NCI-H524 (cell line): ENCODE measurements at regions not wholly inside any gene's neighbourhood (a gene's known extent, or its start where the extent isn't known, plus 50 kb on each side); places are given as distances from the start of the nearest gene placed in this dataset.
"Not testable (repeated sequence)": the region's sequence is repeated elsewhere in the genome, so short reads cannot be mapped to it uniquely, and the experiment has no call there.

Experiments used
- DNase-seq, 2 experiments: peaks; one replicate each; lab custom pipeline; 2025; lab: John Stamatoyannopoulos, UW

DNA sequence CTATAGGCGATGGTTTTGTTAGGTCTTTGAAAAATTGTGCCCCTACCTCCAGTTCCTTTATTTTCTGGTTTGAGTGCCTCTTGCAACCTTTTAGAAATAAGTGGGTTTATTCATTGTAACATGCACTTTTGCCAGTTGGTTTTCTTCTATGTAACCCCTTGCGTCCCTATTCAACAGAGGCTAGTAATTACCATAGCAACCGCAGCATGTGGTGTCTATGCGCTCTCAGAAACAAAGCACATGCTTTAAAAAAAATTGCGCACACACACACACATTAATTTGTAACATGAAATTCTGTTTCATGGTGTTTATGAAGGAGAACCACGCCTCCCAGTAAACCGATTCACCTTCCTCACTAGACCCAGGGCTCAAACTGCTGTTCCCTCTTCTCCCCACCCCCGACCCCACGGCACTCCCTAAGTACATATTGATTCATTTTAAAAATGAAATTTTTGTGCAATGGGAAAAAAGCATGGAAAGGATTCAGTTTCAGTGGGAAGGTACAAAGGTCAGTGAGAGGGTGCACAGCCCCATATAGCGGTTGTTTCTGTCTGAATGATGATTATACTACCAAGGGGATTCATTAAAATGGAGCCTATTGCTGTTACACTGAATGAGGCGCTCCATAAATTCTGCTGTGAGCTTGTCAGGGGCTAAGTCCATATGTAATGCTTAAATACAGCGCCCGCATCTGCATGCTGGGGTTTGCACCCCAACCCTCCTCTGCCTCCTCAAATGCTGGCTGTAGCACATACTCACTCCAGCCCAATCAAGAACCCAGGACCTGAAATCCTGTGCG is 206.9 kb downstream of the ICOS start:
- DNase-seq = peak in 1 of 2 experiments; percentile 16

- no peak for DNase-seq
Observed at GRCh38 chr2:204144492-204144891, 207.9 kb downstream of the ICOS start.

- peak; percentile 40 to 76 for DNase-seq
Observed at GRCh38 chr2:204145263-204145751, 208.7 kb downstream of the ICOS start.

- no peak for DNase-seq
Observed at GRCh38 chr2:204145791-204146190, 209.2 kb downstream of the ICOS start.

GRCh38 chr2:204147040-204147439 is 210.5 kb downstream of the ICOS start:
- not testable (repeated sequence) for DNase-seq

DNA sequence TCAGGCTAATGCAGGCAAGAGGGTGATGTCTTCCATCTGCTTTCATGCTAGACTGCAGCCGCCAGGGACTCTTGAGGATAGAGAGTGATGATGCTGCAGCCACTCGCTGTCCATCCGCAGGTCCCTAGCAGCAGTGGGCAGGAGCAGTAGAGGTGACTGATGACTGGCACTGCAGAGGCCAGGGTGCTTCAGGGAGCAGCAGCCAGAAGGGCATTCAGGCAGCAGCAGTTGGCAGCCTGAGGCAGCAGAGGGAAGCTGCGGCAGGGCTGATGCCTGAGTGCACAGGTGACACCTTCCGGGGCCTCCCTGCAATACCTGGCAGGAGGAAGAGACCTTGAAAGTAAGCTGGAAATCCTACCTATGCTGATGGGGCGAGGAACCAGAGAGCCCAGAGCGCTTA is 214.2 kb downstream of the ICOS start:
- DNase-seq = no peak

DNA sequence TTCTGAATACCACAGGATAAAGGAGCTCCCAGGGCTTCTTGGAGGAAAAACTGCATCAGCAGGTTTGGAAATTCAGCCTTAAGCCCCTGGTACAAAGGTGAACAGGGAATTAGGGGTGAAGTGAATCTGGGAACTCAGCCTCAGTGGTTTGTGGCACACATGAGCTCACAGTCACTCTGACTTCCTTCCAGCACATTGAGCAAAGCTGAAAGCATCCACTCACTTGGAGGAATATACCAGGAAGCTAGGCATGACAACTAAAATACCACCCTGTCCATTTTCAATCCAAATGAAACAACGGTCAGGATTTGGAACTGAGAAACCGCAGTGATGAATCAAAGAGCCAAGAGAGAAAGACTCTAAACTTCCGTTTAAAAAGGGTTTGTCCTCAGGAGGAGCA is 216.1 kb downstream of the ICOS start:
- no peak for DNase-seq

GRCh38 chr2:204154863-204155262 is 218.3 kb downstream of the ICOS start:
- no peak for DNase-seq

- no peak for DNase-seq
Observed at GRCh38 chr2:204156456-204156855, 219.9 kb downstream of the ICOS start.

GRCh38 chr2:204157684-204158083 is 221.1 kb downstream of the ICOS start:
- no peak for DNase-seq

DNA sequence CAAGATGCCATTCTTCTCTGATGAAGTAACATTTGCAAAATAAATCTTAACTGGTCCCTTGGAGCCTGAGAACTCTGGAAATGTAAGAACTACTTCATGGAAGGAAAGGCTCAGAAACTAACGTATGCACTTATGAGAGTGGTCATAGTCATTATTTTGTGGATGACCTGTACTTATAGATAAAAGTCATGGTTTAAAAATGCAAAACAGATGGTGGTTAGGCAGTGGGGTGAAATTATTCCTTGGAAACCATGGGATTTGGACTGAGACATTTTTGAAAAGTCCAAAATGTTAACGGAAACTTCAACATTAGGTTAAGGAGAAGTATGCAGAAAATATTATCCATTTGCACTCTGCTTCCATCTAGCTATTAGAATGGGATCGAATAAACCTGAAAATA is 223.0 kb downstream of the ICOS start:
- no peak for DNase-seq

DNA sequence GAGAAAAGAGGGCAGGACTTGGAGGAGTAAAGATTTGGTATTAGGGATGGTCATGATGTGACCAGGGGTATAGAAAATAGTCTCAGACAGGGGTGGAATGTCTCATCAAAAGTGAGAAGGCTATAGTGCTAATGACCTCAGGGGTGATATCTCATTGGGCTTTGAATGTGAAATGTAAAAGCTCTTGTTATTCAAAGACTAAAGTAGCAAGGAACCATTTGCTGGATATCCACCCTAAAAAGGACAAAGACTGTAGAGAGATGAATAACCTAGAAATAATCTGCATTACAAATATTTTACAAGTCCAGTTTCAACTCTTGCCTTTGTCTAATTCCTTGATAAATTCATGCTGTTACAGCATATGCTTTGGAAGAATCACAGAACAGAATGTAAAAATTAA is 224.4 kb downstream of the ICOS start:
- no peak for DNase-seq

GRCh38 chr2:204161886-204162285 is 225.3 kb downstream of the ICOS start:
- no peak for DNase-seq

DNA sequence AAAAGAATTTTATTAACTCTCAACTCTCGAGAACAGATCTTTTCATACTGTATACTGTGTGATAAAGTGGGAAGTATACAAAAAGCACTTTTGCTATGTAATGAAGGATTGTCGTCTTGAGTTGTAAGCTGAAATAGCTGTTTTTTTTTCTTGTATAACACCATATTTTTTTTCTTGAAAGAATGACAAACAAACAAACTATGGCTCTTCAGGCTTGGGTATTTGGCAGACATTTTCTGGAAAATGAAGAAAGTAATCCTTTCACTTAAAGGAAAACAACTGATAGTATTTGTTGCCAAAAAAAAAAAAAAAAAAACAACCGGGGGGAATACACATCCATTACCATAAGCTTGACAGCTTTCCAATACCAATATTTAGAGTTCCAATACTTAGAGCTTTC is 230.4 kb downstream of the ICOS start:
- no peak for DNase-seq

GRCh38 chr2:204167670-204168069 is 231.1 kb downstream of the ICOS start:
- DNase-seq = not testable (repeated sequence)

DNA sequence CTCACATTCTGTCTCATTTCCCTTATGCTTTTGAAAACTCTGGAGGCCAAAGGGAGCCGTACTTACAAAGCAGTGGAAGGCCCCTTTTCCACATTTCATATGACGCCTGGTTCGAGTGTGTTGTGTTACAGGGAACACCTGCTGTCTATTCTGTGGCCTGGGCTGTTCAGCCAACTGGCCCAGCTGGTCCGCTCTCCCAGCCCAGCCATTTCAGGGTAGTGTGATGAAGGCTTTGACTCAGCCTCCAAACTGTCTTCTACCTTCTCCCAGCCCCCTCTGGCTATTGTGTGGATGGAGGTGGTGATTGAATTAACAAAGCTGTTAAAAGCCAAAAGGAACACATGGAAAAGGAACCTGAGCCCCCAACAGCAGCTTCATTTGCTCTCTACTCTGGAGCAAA is 233.8 kb downstream of the ICOS start:
- DNase-seq = peak; percentile 65 to 86

DNA sequence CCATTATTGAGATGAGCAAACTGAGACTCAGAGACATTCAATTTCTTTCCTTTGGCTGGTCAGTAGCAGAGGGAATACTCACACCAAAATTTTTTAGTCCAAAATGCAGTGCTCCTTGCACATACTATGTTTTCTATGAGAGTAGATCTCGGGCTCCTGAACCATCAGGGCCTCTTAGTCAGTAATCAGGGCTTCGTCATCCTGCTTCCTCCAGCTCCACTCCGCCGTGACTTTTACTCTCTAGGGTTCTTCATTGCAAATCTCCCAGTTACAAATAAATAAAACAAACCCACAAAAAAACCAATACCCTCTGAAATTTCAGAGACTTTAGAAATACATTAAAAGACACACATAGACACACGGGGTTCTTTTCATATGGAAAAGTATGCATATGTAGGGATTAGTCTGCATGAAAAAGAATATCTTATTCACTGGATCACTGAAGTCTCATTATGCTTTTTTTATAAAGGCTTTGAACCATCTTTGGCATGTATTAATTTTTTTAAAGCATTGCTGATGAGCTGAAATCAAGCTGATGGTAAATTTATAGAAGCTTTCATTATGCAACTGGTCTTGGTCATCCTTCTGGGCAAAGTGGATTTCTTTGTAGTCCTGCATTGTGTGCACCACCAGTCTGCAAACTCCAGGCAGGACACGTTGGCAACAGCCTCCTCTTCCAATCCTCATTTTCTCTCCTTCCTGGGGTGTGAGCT is 235.0 kb downstream of the ICOS start:
- no peak for DNase-seq

DNA sequence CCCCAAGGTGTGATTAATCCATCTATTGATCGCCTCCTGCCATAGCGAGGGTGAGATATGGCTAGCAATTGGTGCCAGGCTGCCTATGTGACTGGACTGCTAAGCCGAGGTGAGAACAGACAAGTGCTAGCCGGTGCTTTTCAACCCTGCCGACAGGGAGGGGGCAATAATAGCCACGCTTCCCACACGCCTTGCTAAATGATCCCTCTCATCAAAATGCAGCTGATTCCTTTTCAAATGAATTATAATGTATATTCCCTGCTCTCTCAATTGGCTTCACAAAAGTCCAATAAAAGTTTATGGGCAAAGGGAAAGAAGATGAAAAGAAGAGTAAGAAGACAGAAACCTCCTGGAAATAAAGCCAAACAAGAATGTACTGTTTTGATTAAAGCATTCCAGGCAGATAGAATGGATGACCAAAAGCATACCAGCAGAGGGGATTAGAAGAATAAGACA is 235.6 kb downstream of the ICOS start:
- no peak for DNase-seq

DNA sequence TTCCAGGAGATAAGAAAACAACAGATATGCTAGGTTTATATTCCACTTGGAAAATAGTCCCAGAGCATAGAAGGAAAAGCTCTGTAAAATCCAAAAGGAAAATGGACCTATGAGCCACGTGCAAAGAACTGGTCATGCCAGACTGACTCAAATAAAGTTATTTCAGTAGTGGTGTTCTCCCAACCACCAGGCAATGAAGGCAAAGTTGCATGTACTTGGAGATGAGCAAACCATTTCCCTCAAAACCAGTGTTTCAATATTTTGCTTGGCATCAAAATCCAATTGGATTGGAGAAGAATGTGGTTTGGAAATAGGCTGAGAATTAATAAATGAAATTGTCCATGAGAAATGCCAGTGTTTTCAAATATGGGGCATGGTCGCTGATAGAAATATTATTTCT is 237.5 kb downstream of the ICOS start:
- no peak for DNase-seq

DNA sequence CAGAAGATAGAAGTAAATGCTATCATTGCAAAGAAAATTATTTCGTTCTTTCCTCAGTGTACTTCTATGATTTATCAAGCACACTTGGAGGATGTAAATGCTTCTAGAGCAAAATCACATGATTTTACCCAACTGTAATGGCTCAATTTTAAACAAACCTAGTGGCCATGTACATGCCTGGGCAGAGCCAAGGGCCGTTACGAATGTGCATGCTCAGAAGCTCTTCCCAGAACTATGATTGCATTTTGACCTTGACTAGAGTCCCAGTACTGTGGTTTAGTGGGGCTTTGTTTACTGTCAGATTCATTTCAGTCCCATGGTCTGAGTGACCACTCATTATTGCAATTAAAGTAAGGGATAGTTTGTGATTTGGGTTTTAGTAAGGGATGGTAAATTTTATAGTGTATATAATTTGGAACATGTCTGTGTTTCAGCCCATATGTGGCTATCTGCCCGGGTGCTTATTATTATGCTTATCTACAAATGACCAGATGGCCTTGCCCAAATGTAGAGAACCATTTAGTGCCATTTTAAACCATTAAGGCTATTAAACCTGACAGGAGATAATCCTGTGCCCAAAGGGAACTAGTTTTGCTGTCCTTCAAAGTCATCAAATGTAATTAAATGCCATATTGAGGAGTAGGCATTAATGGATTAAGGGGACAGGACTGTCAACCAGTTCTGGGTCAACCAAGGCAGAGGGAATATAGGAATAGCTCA is 239.1 kb downstream of the ICOS start:
- DNase-seq = peak; percentile 79 to 96

- peak in 1 of 2 experiments; percentile 25 for DNase-seq
Observed at GRCh38 chr2:204176306-204176705, 239.7 kb downstream of the ICOS start.

DNA sequence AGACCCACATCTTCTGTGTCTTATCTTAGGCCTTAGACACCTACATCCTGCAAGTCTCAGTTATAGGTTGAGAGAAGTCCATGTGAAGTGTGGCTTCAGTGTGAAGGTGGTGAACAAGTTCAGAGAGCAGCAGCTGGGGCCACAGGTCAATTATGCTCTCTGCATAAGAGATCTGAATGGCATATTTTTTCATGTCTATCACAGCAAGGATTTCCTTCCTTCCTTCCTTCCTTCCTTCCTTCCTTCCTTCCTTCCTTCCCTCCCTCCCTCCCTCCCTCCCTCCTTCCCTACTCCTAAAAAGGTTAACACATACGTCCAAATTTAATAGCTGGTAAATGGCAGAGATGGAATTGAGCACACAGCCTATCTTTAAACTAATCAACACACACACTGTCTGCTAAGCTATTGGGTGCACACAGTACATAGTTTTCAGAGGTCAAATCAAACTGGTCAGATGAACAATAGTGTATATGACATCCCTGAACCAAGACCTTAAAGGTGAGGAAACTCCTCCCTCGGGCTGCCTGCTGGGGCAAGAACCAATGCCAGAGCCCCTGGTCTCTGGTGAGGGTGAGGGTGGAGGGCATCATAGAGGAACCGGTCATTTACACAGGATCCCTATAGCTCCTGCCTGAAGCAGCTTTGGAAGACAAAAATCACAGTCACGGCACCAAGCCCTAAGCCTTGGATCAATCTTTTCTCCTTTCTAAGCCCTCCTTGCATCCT is 240.9 kb downstream of the ICOS start:
- DNase-seq = no peak
